ENCODE measurements at regions not wholly inside any gene's neighbourhood (a gene's known extent, or its start where the extent isn't known, plus 50 kb on each side); places are given as distances from the start of the nearest gene placed in this dataset.
"Not testable (repeated sequence)": the region's sequence is repeated elsewhere in the genome, so short reads cannot be mapped to it uniquely, and the experiment has no call there.

DNA sequence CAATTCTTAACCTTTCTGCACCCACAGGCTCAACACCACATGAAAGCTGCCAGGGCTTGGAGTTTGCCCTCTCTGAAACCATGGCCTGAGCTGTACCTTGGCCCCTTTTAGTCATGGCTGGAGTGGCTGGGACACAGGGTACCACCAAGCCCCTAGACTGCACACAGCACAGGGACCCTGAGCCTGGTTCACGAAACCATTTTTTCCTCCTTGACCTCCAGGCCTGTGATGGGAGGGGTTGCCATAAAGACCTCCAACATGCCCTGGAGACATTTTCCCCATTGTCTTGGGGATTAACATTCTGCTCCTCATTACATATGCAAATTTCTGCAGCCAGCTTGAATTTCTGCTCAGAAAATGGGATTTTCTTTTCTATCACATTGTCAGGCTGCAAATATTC, 113.4 kb downstream of the XPNPEP1 start:
- H4K20me1 ChIP-seq (ENCODE audit: insufficient read depth, low read length); H3K36me3 ChIP-seq (ENCODE audit: insufficient read depth, low read length); intact Hi-C loops (cut with micrococcal nuclease; ENCODE audit: unreplicated experiment); H3K4me3 ChIP-seq (ENCODE audit: low read depth, low read length, poor library complexity, severe bottlenecking); POLR2A ChIA-PET; H3K9me3 ChIP-seq (ENCODE audit: low read length); H3K4me1 ChIP-seq (ENCODE audit: insufficient read depth, low read length, poor library complexity, severe bottlenecking); H3K79me2 ChIP-seq (ENCODE audit: insufficient read depth, low read depth, low read length); BruUV-seq (replicated peaks); CTCF ChIA-PET (ENCODE audit: unreplicated experiment); H3K9me2 ChIP-seq (ENCODE audit: insufficient read depth, low read length); H2AFZ ChIP-seq (ENCODE audit: low read length); DNase-seq (ENCODE audit: low spot score); H3K27ac ChIP-seq (ENCODE audit: low read depth, low read length, poor library complexity, severe bottlenecking); H3K4me2 ChIP-seq (ENCODE audit: low read length): not testable (repeated sequence)

- H3K4me2 ChIP-seq (ENCODE audit: low read length); H3K4me3 ChIP-seq (ENCODE audit: low read depth, low read length, poor library complexity, severe bottlenecking): not testable (repeated sequence)
These were observed 122.1 kb downstream of the XPNPEP1 start for GRCh38 chr10:109801191-109801590.

GRCh38 chr10:109790647-109791046, 132.7 kb downstream of the XPNPEP1 start:
- BruUV-seq (replicated peaks), result no TSS peak
- CTCF ChIA-PET (ENCODE audit: unreplicated experiment), result no interaction called here

More at GRCh38 chr10:109801191-109801590, 122.1 kb downstream of the XPNPEP1 start:
- H3K36me3 ChIP-seq (ENCODE audit: insufficient read depth, low read length); BruUV-seq (replicated peaks); H3K27ac ChIP-seq (ENCODE audit: low read depth, low read length, poor library complexity, severe bottlenecking); CTCF ChIA-PET (ENCODE audit: unreplicated experiment); H4K20me1 ChIP-seq (ENCODE audit: insufficient read depth, low read length); POLR2A ChIA-PET; H3K9me2 ChIP-seq (ENCODE audit: insufficient read depth, low read length); intact Hi-C loops (cut with micrococcal nuclease; ENCODE audit: unreplicated experiment); DNase-seq (ENCODE audit: low spot score); H3K4me1 ChIP-seq (ENCODE audit: insufficient read depth, low read length, poor library complexity, severe bottlenecking); H3K79me2 ChIP-seq (ENCODE audit: insufficient read depth, low read depth, low read length); H3K9me3 ChIP-seq (ENCODE audit: low read length); H2AFZ ChIP-seq (ENCODE audit: low read length): not testable (repeated sequence)

DNA sequence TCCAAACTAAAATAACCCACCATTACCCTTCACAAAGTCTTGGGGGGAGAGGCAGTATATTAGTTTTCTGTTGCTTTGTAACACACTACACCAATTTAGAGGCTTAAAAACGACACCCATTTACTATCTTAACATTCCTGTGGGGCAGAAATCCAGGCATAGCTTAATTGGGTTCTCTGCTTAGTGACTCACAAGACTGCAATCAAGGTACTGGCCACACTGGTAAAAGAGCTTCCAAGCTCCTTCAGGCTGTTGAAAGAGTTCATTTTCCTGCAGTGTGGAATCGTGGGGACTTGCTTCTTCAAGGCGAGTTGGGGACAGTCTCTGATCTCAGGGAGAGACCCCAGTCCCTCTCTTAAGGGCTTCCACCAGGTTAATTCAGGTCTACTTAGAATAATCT, 139.1 kb downstream of the XPNPEP1 start:
- Histone ChIP-seq H3K9me3 (ENCODE audit: low read length) (no peaks in the 10 kb centered on the region), H3K4me3 (ENCODE audit: low read depth, low read length, poor library complexity, severe bottlenecking) (no peak overlapping the region), H2AFZ (ENCODE audit: low read length) (no peak overlapping the region), H3K27ac (ENCODE audit: low read depth, low read length, poor library complexity, severe bottlenecking) (no peak overlapping the region), H3K79me2 (ENCODE audit: insufficient read depth, low read depth, low read length) (no peaks in the 10 kb centered on the region), H3K4me1 (ENCODE audit: insufficient read depth, low read length, poor library complexity, severe bottlenecking) (no peaks in the 10 kb centered on the region), H4K20me1 (ENCODE audit: insufficient read depth, low read length) (no peaks in the 10 kb centered on the region), H3K4me2 (ENCODE audit: low read length) (no peak overlapping the region), H3K9me2 (ENCODE audit: insufficient read depth, low read length) (no peaks in the 10 kb centered on the region), H3K36me3 (ENCODE audit: insufficient read depth, low read length) (no peaks in the 10 kb centered on the region)
- CTCF ChIA-PET (ENCODE audit: unreplicated experiment), result no interaction called here
- intact Hi-C loops (cut with micrococcal nuclease; ENCODE audit: unreplicated experiment), result no loop called here
- POLR2A ChIA-PET, result no interaction called here
- TF ChIP-seq, protein P1, sequence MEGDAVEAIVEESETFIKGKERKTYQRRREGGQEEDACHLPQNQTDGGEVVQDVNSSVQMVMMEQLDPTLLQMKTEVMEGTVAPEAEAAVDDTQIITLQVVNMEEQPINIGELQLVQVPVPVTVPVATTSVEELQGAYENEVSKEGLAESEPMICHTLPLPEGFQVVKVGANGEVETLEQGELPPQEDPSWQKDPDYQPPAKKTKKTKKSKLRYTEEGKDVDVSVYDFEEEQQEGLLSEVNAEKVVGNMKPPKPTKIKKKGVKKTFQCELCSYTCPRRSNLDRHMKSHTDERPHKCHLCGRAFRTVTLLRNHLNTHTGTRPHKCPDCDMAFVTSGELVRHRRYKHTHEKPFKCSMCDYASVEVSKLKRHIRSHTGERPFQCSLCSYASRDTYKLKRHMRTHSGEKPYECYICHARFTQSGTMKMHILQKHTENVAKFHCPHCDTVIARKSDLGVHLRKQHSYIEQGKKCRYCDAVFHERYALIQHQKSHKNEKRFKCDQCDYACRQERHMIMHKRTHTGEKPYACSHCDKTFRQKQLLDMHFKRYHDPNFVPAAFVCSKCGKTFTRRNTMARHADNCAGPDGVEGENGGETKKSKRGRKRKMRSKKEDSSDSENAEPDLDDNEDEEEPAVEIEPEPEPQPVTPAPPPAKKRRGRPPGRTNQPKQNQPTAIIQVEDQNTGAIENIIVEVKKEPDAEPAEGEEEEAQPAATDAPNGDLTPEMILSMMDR (conservative IDR thresholded peaks at IDR 0.05; ENCODE audit: low read length), result no peak
- TF ChIP-seq EZH2phosphoT487 (IDR thresholded peaks at IDR 0.05; ENCODE audit: borderline replicate concordance, low read depth, low read length), result no peak
- no TSS peak for BruUV-seq (replicated peaks)
- no peak for DNase-seq (ENCODE audit: low spot score)

More at GRCh38 chr10:109790647-109791046, 132.7 kb downstream of the XPNPEP1 start:
- Histone ChIP-seq H3K36me3 (ENCODE audit: insufficient read depth, low read length) (no peaks in the 10 kb centered on the region), H2AFZ (ENCODE audit: low read length) (no peak overlapping the region), H3K4me2 (ENCODE audit: low read length) (no peak overlapping the region), H3K79me2 (ENCODE audit: insufficient read depth, low read depth, low read length) (no peaks in the 10 kb centered on the region), H3K27ac (ENCODE audit: low read depth, low read length, poor library complexity, severe bottlenecking) (no peak overlapping the region), H4K20me1 (ENCODE audit: insufficient read depth, low read length) (no peaks in the 10 kb centered on the region), H3K4me1 (ENCODE audit: insufficient read depth, low read length, poor library complexity, severe bottlenecking) (no peaks in the 10 kb centered on the region), H3K9me2 (ENCODE audit: insufficient read depth, low read length) (no peaks in the 10 kb centered on the region), H3K9me3 (ENCODE audit: low read length) (no peaks in the 10 kb centered on the region), H3K4me3 (ENCODE audit: low read depth, low read length, poor library complexity, severe bottlenecking) (no peak overlapping the region)
- POLR2A ChIA-PET, result interaction anchor here (0.6 kb wide), 1 partner anchor 727 kb away, joined by 4 read pairs; no protein-coding TSS in a partner anchor
- intact Hi-C loops (cut with micrococcal nuclease; ENCODE audit: unreplicated experiment), result no loop called here
- no peak for TF ChIP-seq EZH2phosphoT487 (IDR thresholded peaks at IDR 0.05; ENCODE audit: borderline replicate concordance, low read depth, low read length)
- TF ChIP-seq, protein P1 (conservative IDR thresholded peaks at IDR 0.05; ENCODE audit: low read length), result no peak
- no peak for DNase-seq (ENCODE audit: low spot score)

All from OCI-LY7 (cell line).